ENCODE measurements at regions not wholly inside any gene's neighbourhood (a gene's known extent, or its start where the extent isn't known, plus 50 kb on each side); places are given as distances from the start of the nearest gene placed in this dataset.
A peak's percentile ranks its signal among the peaks of the same experiment; 100 is the strongest.
"Not testable (repeated sequence)": the region's sequence is repeated elsewhere in the genome, so short reads cannot be mapped to it uniquely, and the experiment has no call there.

- in situ Hi-C loops (cut with HindIII; ENCODE audit: low sequenced_read_pairs), result no loop called here
- no peak for DNase-seq (ENCODE audit: low spot score)
These were observed 108.0 kb upstream of the TANK start for GRCh38 chr2:161052214-161052613.

GRCh38 chr2:161055289-161055688 is 104.9 kb upstream of the TANK start:
- in situ Hi-C loops (cut with HindIII; ENCODE audit: low sequenced_read_pairs), result no loop called here
- DNase-seq (ENCODE audit: low spot score), result no peak

GRCh38 chr2:161059388-161059787 is 100.8 kb upstream of the TANK start:
- DNase-seq (ENCODE audit: low spot score), result no peak
- in situ Hi-C loops (cut with HindIII; ENCODE audit: low sequenced_read_pairs), result no loop called here

GRCh38 chr2:161061786-161062185 is 98.4 kb upstream of the TANK start:
- DNase-seq (ENCODE audit: low spot score), result no peak
- in situ Hi-C loops (cut with HindIII; ENCODE audit: low sequenced_read_pairs), result no loop called here

GRCh38 chr2:161063157-161063945 is 96.9 kb upstream of the TANK start:
- in situ Hi-C loops (cut with HindIII; ENCODE audit: low sequenced_read_pairs), result no loop called here
- DNase-seq (ENCODE audit: low spot score), result peak; percentile 84

- in situ Hi-C loops (cut with HindIII; ENCODE audit: low sequenced_read_pairs), result no loop called here
- no peak for DNase-seq (ENCODE audit: low spot score)
These were observed 96.3 kb upstream of the TANK start for GRCh38 chr2:161063946-161064306.

- in situ Hi-C loops (cut with HindIII; ENCODE audit: low sequenced_read_pairs), result no loop called here
- peak; percentile 74 for DNase-seq (ENCODE audit: low spot score)
These were observed 92.3 kb upstream of the TANK start for GRCh38 chr2:161067846-161068350.

- no peak for DNase-seq (ENCODE audit: low spot score)
- in situ Hi-C loops (cut with HindIII; ENCODE audit: low sequenced_read_pairs), result no loop called here
These were observed 91.6 kb upstream of the TANK start for GRCh38 chr2:161068670-161069069.

GRCh38 chr2:161070693-161071479 is 89.3 kb upstream of the TANK start:
- in situ Hi-C loops (cut with HindIII; ENCODE audit: low sequenced_read_pairs), result no loop called here

GRCh38 chr2:161072436-161072835 is 87.8 kb upstream of the TANK start:
- DNase-seq (ENCODE audit: low spot score); in situ Hi-C loops (cut with HindIII; ENCODE audit: low sequenced_read_pairs): not testable (repeated sequence)

More at GRCh38 chr2:161070693-161071479, 89.3 kb upstream of the TANK start:
- DNase-seq (ENCODE audit: low spot score), result no peak

GRCh38 chr2:161075701-161076100 is 84.5 kb upstream of the TANK start:
- in situ Hi-C loops (cut with HindIII; ENCODE audit: low sequenced_read_pairs), result no loop called here
- no peak for DNase-seq (ENCODE audit: low spot score)

GRCh38 chr2:161076936-161077335 is 83.3 kb upstream of the TANK start:
- no peak for DNase-seq (ENCODE audit: low spot score)
- in situ Hi-C loops (cut with HindIII; ENCODE audit: low sequenced_read_pairs), result no loop called here

GRCh38 chr2:161077367-161078210 is 82.6 kb upstream of the TANK start:
- in situ Hi-C loops (cut with HindIII; ENCODE audit: low sequenced_read_pairs), result no loop called here
- no peak for DNase-seq (ENCODE audit: low spot score)

GRCh38 chr2:161078211-161078539 is 82.1 kb upstream of the TANK start:
- DNase-seq (ENCODE audit: low spot score), result no peak
- in situ Hi-C loops (cut with HindIII; ENCODE audit: low sequenced_read_pairs), result no loop called here

- DNase-seq (ENCODE audit: low spot score), result no peak
- in situ Hi-C loops (cut with HindIII; ENCODE audit: low sequenced_read_pairs), result no loop called here
These were observed 75.1 kb upstream of the TANK start for GRCh38 chr2:161085149-161085548.

- in situ Hi-C loops (cut with HindIII; ENCODE audit: low sequenced_read_pairs), result no loop called here
These were observed 71.4 kb upstream of the TANK start for GRCh38 chr2:161088658-161089350.

GRCh38 chr2:161090411-161090810 is 69.8 kb upstream of the TANK start:
- in situ Hi-C loops (cut with HindIII; ENCODE audit: low sequenced_read_pairs), result no loop called here
- no peak for DNase-seq (ENCODE audit: low spot score)

More at GRCh38 chr2:161088658-161089350, 71.4 kb upstream of the TANK start:
- no peak for DNase-seq (ENCODE audit: low spot score)

- in situ Hi-C loops (cut with HindIII; ENCODE audit: low sequenced_read_pairs), result no loop called here
- no peak for DNase-seq (ENCODE audit: low spot score)
These were observed 64.9 kb upstream of the TANK start for GRCh38 chr2:161095314-161095713.

GRCh38 chr2:161096336-161096735 is 63.9 kb upstream of the TANK start:
- in situ Hi-C loops (cut with HindIII; ENCODE audit: low sequenced_read_pairs), result no loop called here
- DNase-seq (ENCODE audit: low spot score), result no peak

Data from G401 (cell line).